ENCODE measurements at regions not wholly inside any gene's neighbourhood (a gene's known extent, or its start where the extent isn't known, plus 50 kb on each side); places are given as distances from the start of the nearest gene placed in this dataset.

DNA sequence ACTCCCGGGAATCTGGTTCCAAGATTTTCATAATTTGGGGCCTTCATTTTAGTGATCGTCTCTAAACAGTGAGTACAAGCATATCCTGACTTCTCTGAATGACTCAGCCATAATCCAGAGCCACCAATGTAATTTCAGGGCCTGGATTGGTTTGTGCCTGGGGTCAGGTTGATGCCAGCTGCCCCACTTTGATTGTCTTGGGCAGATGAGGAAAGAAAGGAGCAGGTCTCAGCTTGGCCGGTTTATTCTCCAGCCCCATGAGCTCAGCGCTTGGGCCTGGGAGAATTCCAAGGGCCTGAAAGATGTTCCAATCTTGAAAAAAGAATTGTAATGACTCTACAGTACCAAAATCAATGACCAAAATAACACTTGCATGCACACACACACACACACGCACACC lies 71.2 kb upstream of the ECE1 start:
- TF ChIP-seq, protein P1, sequence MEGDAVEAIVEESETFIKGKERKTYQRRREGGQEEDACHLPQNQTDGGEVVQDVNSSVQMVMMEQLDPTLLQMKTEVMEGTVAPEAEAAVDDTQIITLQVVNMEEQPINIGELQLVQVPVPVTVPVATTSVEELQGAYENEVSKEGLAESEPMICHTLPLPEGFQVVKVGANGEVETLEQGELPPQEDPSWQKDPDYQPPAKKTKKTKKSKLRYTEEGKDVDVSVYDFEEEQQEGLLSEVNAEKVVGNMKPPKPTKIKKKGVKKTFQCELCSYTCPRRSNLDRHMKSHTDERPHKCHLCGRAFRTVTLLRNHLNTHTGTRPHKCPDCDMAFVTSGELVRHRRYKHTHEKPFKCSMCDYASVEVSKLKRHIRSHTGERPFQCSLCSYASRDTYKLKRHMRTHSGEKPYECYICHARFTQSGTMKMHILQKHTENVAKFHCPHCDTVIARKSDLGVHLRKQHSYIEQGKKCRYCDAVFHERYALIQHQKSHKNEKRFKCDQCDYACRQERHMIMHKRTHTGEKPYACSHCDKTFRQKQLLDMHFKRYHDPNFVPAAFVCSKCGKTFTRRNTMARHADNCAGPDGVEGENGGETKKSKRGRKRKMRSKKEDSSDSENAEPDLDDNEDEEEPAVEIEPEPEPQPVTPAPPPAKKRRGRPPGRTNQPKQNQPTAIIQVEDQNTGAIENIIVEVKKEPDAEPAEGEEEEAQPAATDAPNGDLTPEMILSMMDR (IDR thresholded peaks at IDR 0.05; ENCODE audit: insufficient read depth, low read length), result no peak
- no peak for TF ChIP-seq POLR2AphosphoS5 (IDR thresholded peaks at IDR 0.05; ENCODE audit: low read depth)
- no peak for TF ChIP-seq GABPA (IDR thresholded peaks at IDR 0.05; ENCODE audit: low read depth)
- Histone ChIP-seq H3K4me3 (replicated peaks; ENCODE audit: insufficient read depth, low read length) (no peak overlapping the region), H3K27me3 (ENCODE audit: insufficient read depth, poor library complexity, severe bottlenecking) (no peaks in the 10 kb centered on the region), H3K27ac (replicated peaks) (no peak overlapping the region)
- no peak for DNase-seq (ENCODE audit: low read depth in 1 of 2, low spot score in 1 of 2)

- no peak for TF ChIP-seq POLR2AphosphoS5 (IDR thresholded peaks at IDR 0.05; ENCODE audit: low read depth)
- TF ChIP-seq, protein P1 (IDR thresholded peaks at IDR 0.05; ENCODE audit: insufficient read depth, low read length), result no peak
- TF ChIP-seq SPI1 (IDR thresholded peaks at IDR 0.05; ENCODE audit: borderline replicate concordance, low read depth), result no peak
- TF ChIP-seq, protein P2, sequence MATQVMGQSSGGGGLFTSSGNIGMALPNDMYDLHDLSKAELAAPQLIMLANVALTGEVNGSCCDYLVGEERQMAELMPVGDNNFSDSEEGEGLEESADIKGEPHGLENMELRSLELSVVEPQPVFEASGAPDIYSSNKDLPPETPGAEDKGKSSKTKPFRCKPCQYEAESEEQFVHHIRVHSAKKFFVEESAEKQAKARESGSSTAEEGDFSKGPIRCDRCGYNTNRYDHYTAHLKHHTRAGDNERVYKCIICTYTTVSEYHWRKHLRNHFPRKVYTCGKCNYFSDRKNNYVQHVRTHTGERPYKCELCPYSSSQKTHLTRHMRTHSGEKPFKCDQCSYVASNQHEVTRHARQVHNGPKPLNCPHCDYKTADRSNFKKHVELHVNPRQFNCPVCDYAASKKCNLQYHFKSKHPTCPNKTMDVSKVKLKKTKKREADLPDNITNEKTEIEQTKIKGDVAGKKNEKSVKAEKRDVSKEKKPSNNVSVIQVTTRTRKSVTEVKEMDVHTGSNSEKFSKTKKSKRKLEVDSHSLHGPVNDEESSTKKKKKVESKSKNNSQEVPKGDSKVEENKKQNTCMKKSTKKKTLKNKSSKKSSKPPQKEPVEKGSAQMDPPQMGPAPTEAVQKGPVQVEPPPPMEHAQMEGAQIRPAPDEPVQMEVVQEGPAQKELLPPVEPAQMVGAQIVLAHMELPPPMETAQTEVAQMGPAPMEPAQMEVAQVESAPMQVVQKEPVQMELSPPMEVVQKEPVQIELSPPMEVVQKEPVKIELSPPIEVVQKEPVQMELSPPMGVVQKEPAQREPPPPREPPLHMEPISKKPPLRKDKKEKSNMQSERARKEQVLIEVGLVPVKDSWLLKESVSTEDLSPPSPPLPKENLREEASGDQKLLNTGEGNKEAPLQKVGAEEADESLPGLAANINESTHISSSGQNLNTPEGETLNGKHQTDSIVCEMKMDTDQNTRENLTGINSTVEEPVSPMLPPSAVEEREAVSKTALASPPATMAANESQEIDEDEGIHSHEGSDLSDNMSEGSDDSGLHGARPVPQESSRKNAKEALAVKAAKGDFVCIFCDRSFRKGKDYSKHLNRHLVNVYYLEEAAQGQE (IDR thresholded peaks at IDR 0.05; ENCODE audit: insufficient replicate concordance, low read depth), result no peak
- no peak for TF ChIP-seq GABPA (IDR thresholded peaks at IDR 0.05; ENCODE audit: low read depth)
These were observed 66.9 kb upstream of the ECE1 start for GRCh38 chr1:21357161-21357560.

DNA sequence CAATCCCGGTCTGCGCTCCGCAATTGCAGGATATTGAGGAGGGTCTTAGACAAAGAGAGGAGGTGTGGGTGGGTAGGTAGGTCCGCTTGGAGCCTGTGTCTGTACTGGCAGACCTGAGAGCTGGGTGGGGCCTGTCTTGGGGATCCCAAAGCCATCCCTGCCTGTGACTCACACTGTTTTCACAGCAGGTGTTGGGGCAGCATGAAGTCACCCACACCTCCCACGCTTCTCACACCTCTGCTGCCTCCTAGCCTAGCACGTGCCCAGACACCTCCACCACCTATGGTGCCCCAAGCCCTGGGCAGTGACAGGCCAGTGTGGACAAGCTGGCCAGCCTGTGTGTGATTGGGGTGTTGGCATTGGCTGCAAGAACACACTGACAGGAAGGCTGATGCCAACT lies 65.7 kb upstream of the ECE1 start:
- DNase-seq (ENCODE audit: low read depth in 1 of 2, low spot score in 1 of 2), result no peak
- TF ChIP-seq SPI1 (IDR thresholded peaks at IDR 0.05; ENCODE audit: borderline replicate concordance, low read depth) (no peak), POLR2AphosphoS5 (IDR thresholded peaks at IDR 0.05; ENCODE audit: low read depth) (no peak), GABPA (IDR thresholded peaks at IDR 0.05; ENCODE audit: low read depth) (no peak)
- TF ChIP-seq, protein P2 (IDR thresholded peaks at IDR 0.05; ENCODE audit: insufficient replicate concordance, low read depth), result no peak
- TF ChIP-seq, protein P1 (IDR thresholded peaks at IDR 0.05; ENCODE audit: insufficient read depth, low read length), result no peak
- no peaks in the 10 kb centered on the region for H3K27me3 ChIP-seq (ENCODE audit: insufficient read depth, poor library complexity, severe bottlenecking)

More at GRCh38 chr1:21357161-21357560, 66.9 kb upstream of the ECE1 start:
- Histone ChIP-seq H3K4me3 (replicated peaks; ENCODE audit: insufficient read depth, low read length) (no peak overlapping the region), H3K27me3 (ENCODE audit: insufficient read depth, poor library complexity, severe bottlenecking) (no peaks in the 10 kb centered on the region), H3K27ac (replicated peaks) (no peak overlapping the region)
- DNase-seq (ENCODE audit: low read depth in 1 of 2, low spot score in 1 of 2), result no peak

DNA sequence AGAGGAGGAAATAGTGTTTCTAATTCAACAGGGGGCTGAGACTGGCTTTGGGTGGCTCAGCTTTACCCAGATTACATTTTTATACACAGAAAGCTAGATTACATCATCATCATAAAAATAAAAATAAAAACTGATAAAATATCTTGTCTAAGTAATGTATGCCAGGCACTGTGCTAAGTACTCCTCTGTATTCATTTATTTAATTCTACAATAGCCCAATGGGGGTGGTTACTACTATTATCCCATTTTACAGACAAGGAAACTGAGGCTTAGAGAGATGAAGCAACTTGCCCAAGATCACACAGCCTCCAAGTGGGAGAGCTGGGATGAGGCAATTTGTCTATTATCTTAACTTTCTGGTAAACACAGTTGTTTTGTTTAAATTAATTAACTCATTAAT lies 62.3 kb upstream of the ECE1 start:
- peaks cover 3% of the 10 kb centered on the region for H3K27me3 ChIP-seq (ENCODE audit: insufficient read depth, poor library complexity, severe bottlenecking)
- TF ChIP-seq GABPA (IDR thresholded peaks at IDR 0.05; ENCODE audit: low read depth) (no peak), POLR2AphosphoS5 (IDR thresholded peaks at IDR 0.05; ENCODE audit: low read depth) (no peak), SPI1 (IDR thresholded peaks at IDR 0.05; ENCODE audit: borderline replicate concordance, low read depth) (no peak)
- TF ChIP-seq, protein P2 (IDR thresholded peaks at IDR 0.05; ENCODE audit: insufficient replicate concordance, low read depth), result no peak
- TF ChIP-seq, protein P1 (IDR thresholded peaks at IDR 0.05; ENCODE audit: insufficient read depth, low read length), result no peak
- no peak for DNase-seq (ENCODE audit: low read depth in 1 of 2, low spot score in 1 of 2)
- no peak overlapping the region for H3K4me3 ChIP-seq (replicated peaks; ENCODE audit: insufficient read depth, low read length)
- no peak overlapping the region for H3K27ac ChIP-seq (replicated peaks)

More for the DNA sequence above, 65.7 kb upstream of the ECE1 start:
- no peak overlapping the region for H3K27ac ChIP-seq (replicated peaks)
- H3K4me3 ChIP-seq (replicated peaks; ENCODE audit: insufficient read depth, low read length), result no peak overlapping the region
